ENCODE measurements at regions not wholly inside any gene's neighbourhood (a gene's known extent, or its start where the extent isn't known, plus 50 kb on each side); places are given as distances from the start of the nearest gene placed in this dataset.

- TF ChIP-seq, protein P1, sequence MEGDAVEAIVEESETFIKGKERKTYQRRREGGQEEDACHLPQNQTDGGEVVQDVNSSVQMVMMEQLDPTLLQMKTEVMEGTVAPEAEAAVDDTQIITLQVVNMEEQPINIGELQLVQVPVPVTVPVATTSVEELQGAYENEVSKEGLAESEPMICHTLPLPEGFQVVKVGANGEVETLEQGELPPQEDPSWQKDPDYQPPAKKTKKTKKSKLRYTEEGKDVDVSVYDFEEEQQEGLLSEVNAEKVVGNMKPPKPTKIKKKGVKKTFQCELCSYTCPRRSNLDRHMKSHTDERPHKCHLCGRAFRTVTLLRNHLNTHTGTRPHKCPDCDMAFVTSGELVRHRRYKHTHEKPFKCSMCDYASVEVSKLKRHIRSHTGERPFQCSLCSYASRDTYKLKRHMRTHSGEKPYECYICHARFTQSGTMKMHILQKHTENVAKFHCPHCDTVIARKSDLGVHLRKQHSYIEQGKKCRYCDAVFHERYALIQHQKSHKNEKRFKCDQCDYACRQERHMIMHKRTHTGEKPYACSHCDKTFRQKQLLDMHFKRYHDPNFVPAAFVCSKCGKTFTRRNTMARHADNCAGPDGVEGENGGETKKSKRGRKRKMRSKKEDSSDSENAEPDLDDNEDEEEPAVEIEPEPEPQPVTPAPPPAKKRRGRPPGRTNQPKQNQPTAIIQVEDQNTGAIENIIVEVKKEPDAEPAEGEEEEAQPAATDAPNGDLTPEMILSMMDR (IDR thresholded peaks at IDR 0.05): no peak
- TF ChIP-seq POLR2A (IDR thresholded peaks at IDR 0.05): no peak
Measured at GRCh38 chr21:27246741-27247140, 279.9 kb upstream of the ADAMTS5 start.

Measured in uterus (tissue), 2 donors.